Calu3 (cell line): ENCODE measurements at regions not wholly inside any gene's neighbourhood (a gene's known extent, or its start where the extent isn't known, plus 50 kb on each side); places are given as distances from the start of the nearest gene placed in this dataset.

Experiments
- BruUV-seq: library from RNA; stranded (reverse); fragments of 400-500 nt; replicated peaks from 2 replicates; lab custom pipeline; 2021; lab: Mats Ljungman, UMichigan
- CTCF ChIA-PET: fragments of 300-600 bp; sonication (Branson Sonifier 250); formaldehyde crosslinking; loops from one replicate; lab custom pipeline; 2022; ENCODE audit warnings: antibody characterized with exemption; lab: Charles Lee
- DNase-seq: peaks from one replicate; pipeline ENCODE4 v3.0.0; 2022
- H3K27ac Mint-ChIP-seq: one replicate; pipeline ENCODE4 v1.8.0; 2022; ENCODE audit warnings: mixed read lengths; ENCODE audit not compliant: unreplicated experiment
- H3K27me3 Mint-ChIP-seq: one replicate; pipeline ENCODE4 v1.8.0; 2022; ENCODE audit warnings: mixed read lengths; ENCODE audit not compliant: unreplicated experiment
- H3K36me3 Mint-ChIP-seq: one replicate; pipeline ENCODE4 v1.8.0; 2022; ENCODE audit warnings: mild to moderate bottlenecking, moderate library complexity, mixed read lengths; ENCODE audit not compliant: insufficient read depth, unreplicated experiment
- H3K4me1 Mint-ChIP-seq: one replicate; pipeline ENCODE4 v1.8.0; 2022; ENCODE audit warnings: mild to moderate bottlenecking, low read depth, mixed read lengths; ENCODE audit not compliant: unreplicated experiment
- H3K4me3 Mint-ChIP-seq: one replicate; pipeline ENCODE4 v1.8.0; 2022; ENCODE audit warnings: mild to moderate bottlenecking, low read depth, moderate library complexity, mixed read lengths; ENCODE audit not compliant: unreplicated experiment
- H3K9me3 Mint-ChIP-seq: one replicate; pipeline ENCODE4 v1.8.0; 2022; ENCODE audit warnings: low read depth, mixed read lengths; ENCODE audit not compliant: unreplicated experiment
- intact Hi-C: fragments of 100-400 bp; cut with micrococcal nuclease; formaldehyde crosslinking; loops from one replicate; pipeline ENCODE4 v1.10.0; 2022; ENCODE audit not compliant: unreplicated experiment
- TF ChIP-seq, protein P1 (sequence below): fragments of 200-600 bp; IDR thresholded peaks from one replicate; pipeline ENCODE4 v1.8.0; 2022; ENCODE audit warnings: antibody characterized with exemption; ENCODE audit not compliant: unreplicated experiment

GRCh38 chr18:69250305-69251151 is 150.2 kb upstream of the DOK6 start:
- Mint-ChIP-seq H3K27me3 (no peaks in the 10 kb centered on the region), H3K27ac (no peak overlapping the region), H3K9me3 (peaks cover 2% of the 10 kb centered on the region), H3K4me1 (no peaks in the 10 kb centered on the region), H3K4me3 (no peak overlapping the region), H3K36me3 (no peaks in the 10 kb centered on the region)
- no TSS peak for BruUV-seq
- intact Hi-C loops, result no loop called here
- no peak for DNase-seq
- CTCF ChIA-PET, result no interaction called here
- TF ChIP-seq, protein P1, sequence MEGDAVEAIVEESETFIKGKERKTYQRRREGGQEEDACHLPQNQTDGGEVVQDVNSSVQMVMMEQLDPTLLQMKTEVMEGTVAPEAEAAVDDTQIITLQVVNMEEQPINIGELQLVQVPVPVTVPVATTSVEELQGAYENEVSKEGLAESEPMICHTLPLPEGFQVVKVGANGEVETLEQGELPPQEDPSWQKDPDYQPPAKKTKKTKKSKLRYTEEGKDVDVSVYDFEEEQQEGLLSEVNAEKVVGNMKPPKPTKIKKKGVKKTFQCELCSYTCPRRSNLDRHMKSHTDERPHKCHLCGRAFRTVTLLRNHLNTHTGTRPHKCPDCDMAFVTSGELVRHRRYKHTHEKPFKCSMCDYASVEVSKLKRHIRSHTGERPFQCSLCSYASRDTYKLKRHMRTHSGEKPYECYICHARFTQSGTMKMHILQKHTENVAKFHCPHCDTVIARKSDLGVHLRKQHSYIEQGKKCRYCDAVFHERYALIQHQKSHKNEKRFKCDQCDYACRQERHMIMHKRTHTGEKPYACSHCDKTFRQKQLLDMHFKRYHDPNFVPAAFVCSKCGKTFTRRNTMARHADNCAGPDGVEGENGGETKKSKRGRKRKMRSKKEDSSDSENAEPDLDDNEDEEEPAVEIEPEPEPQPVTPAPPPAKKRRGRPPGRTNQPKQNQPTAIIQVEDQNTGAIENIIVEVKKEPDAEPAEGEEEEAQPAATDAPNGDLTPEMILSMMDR, result no peak

DNA sequence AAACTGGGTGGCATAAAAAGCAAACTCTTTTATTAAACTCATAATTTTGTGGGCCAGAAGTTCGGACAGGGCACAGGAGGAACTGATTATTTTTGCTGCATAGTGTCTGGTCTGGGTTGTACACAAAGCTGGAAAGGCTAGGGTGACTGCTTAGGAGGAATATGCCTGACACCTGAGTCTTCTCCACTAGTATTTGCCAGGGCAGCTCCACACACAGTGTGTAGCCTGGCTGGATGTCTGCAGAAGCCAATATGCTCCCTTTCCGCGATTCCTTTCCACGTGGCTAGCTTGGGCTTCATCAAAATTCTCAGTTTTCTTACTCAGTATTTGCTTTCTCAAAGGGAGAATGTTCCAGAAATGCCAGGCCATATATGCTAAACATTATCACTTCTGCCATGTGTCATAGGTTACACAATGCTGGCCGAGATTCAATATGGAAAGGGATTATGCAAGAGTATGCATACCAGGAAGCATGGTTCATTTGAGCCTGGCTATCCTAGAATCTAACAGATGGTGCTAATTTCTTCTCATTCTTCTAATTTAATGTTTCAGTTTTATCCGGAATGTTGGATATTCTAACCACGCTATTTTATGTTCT is 142.7 kb upstream of the DOK6 start:
- TF ChIP-seq, protein P1, result no peak
- Mint-ChIP-seq H3K4me3 (no peak overlapping the region), H3K27ac (no peak overlapping the region), H3K27me3 (no peaks in the 10 kb centered on the region), H3K9me3 (peaks cover 2% of the 10 kb centered on the region), H3K4me1 (no peaks in the 10 kb centered on the region), H3K36me3 (no peaks in the 10 kb centered on the region)
- DNase-seq, result no peak
- CTCF ChIA-PET, result no interaction called here
- intact Hi-C loops, result no loop called here
- no TSS peak for BruUV-seq

DNA sequence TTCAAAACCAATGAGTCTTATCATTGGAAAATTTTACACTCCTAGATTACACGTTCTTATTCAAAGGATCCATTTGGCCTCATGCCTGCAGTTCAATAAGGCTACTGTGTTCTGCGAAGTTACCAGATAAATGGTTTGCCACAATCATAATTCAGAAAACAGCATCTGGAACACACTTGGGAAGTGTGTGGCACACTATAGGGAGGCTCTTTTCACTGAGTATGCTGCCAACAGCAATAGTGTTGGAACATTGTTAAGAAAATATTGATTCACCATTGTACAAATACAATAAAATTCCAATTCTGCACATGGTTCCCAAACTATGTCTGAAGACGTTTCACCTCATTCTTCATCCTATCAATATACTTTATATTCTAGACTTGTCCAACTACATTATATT is 141.4 kb upstream of the DOK6 start:
- no peaks in the 10 kb centered on the region for H3K4me1 Mint-ChIP-seq
- CTCF ChIA-PET, result no interaction called here
- H3K36me3 Mint-ChIP-seq, result no peaks in the 10 kb centered on the region
- BruUV-seq, result no TSS peak
- H3K27ac Mint-ChIP-seq, result no peak overlapping the region
- H3K9me3 Mint-ChIP-seq, result peaks cover 2% of the 10 kb centered on the region
- intact Hi-C loops, result no loop called here
- DNase-seq, result no peak
- TF ChIP-seq, protein P1, result no peak
- no peak overlapping the region for H3K4me3 Mint-ChIP-seq
- no peaks in the 10 kb centered on the region for H3K27me3 Mint-ChIP-seq

- no TSS peak for BruUV-seq
- no peak for DNase-seq
- no peaks in the 10 kb centered on the region for H3K27me3 Mint-ChIP-seq
- H3K4me3 Mint-ChIP-seq, result no peak overlapping the region
- no peak overlapping the region for H3K27ac Mint-ChIP-seq
- CTCF ChIA-PET, result no interaction called here
- H3K9me3 Mint-ChIP-seq, result no peaks in the 10 kb centered on the region
- H3K36me3 Mint-ChIP-seq, result no peaks in the 10 kb centered on the region
- no peaks in the 10 kb centered on the region for H3K4me1 Mint-ChIP-seq
- intact Hi-C loops, result no loop called here
- TF ChIP-seq, protein P1, result no peak
These were observed 139.3 kb upstream of the DOK6 start for GRCh38 chr18:69261406-69261805.
